Sigmoid colon (tissue), 6 donors: ENCODE measurements at regions not wholly inside any gene's neighbourhood (a gene's known extent, or its start where the extent isn't known, plus 50 kb on each side); places are given as distances from the start of the nearest gene placed in this dataset.
A peak's percentile ranks its signal among the peaks of the same experiment; 100 is the strongest.

Experiments used
- DNase-seq: peaks from one replicate; pipeline ENCODE4 v3.0.0-alpha.2; 2019
- H3K27ac ChIP-seq, 4 donors: fragments of 200-600 bp; sonication (generic); one replicate each; pipeline ENCODE4 v1.5.1; 2016 to 2019; ENCODE audit warnings: mild to moderate bottlenecking in 1 of 4
- H3K27me3 ChIP-seq, 3 donors: fragments of 200-600 bp; sonication (generic); one replicate each; pipeline ENCODE4 v1.5.1; 2019; ENCODE audit warnings: mild to moderate bottlenecking in 1 of 3
- H3K36me3 ChIP-seq, 4 donors: fragments of 200-600 bp; sonication (generic); one replicate each; pipeline ENCODE4 v1.5.1; 2016 to 2019
- H3K4me1 ChIP-seq, 4 donors: fragments of 200-600 bp; sonication (generic); one replicate each; pipeline ENCODE4 v1.5.1; 2017 to 2019
- H3K4me3 ChIP-seq, 4 donors: fragments of 200-600 bp; sonication (generic); one replicate each; pipeline ENCODE4 v1.5.1; 2017 to 2019; ENCODE audit warnings: mild to moderate bottlenecking in 2 of 4, moderate library complexity in 1 of 4
- H3K9me3 ChIP-seq, 4 donors: fragments of 200-600 bp in 3 of 4; sonication (generic) in 3 of 4; one replicate each; pipeline versions ENCODE4 v1.5.1 to v1.6.1; 2013 to 2019
- CTCF ChIP-seq, 4 experiments: fragments of 450-650 bp in 3 of 4; fragments of 200-600 bp in 1 of 4; IDR thresholded peaks; one replicate each; pipeline ENCODE4 v1.5.1; 2016 to 2019; ENCODE audit warnings: antibody characterized with exemption in 4 of 4, mild to moderate bottlenecking in 3 of 4, moderate library complexity in 2 of 4
- EP300 ChIP-seq, 4 donors: sonication (generic); formaldehyde crosslinking; IDR thresholded peaks; one replicate each; pipeline ENCODE4 v1.6.1; 2017; ENCODE audit warnings: antibody characterized with exemption in 4 of 4
- POLR2A ChIP-seq, 2 donors: fragments of 450-650 bp; IDR thresholded peaks; one replicate each; pipeline ENCODE4 v1.6.1; 2016; ENCODE audit warnings: antibody characterized with exemption in 2 of 2, mild to moderate bottlenecking in 2 of 2, moderate library complexity in 2 of 2
- POLR2AphosphoS5 ChIP-seq, 4 donors: sonication (generic); formaldehyde crosslinking; IDR thresholded peaks; one replicate each; pipeline ENCODE4 v1.6.1; 2017; ENCODE audit warnings: antibody characterized with exemption in 4 of 4
- WGBS, 2 donors: extraction: QIAGEN DNeasy Blood & Tissue Kit; methylation state at CpG; one replicate each; pipeline ENCODE4 v1.1.7; 2013; 5-methylcytosine and 5-hydroxymethylcytosine counted together
- intact Hi-C: fragments of 100-400 bp; cut with DNase I; formaldehyde crosslinking; loops from one replicate; pipeline ENCODE4 v1.15.1; 2023
- donor health status: healthy with polysubstance abuse.
- donor health status: healthy.

- no peak overlapping the region for H3K27ac ChIP-seq
- no peak overlapping the region for H3K4me3 ChIP-seq
- intact Hi-C loops, result no loop called here
- H3K27me3 ChIP-seq, result no peaks in the 10 kb centered on the region
- H3K9me3 ChIP-seq, result no peaks in the 10 kb centered on the region
- no peaks in the 10 kb centered on the region for H3K36me3 ChIP-seq
- TF ChIP-seq POLR2AphosphoS5 (IDR thresholded peaks at IDR 0.05) (no peak), EP300 (IDR thresholded peaks at IDR 0.05) (no peak), POLR2A (IDR thresholded peaks at IDR 0.05) (no peak), CTCF (IDR thresholded peaks at IDR 0.05) (no peak)
- 84 to 85% methylated on average over 13 of the region's 13 CpGs for WGBS, 2 donors
- DNase-seq, result no peak
- H3K4me1 ChIP-seq, result peaks cover 0 to 24% (median 19%) of the 10 kb centered on the region in 4 donors
Observed at GRCh38 chr10:37711617-37712488, 145.6 kb downstream of the ZNF248 start.

- peaks cover 0 to 24% (median 19%) of the 10 kb centered on the region in 4 donors for H3K4me1 ChIP-seq
- no peak for DNase-seq
- H3K36me3 ChIP-seq, result no peaks in the 10 kb centered on the region
- 90 to 91% methylated on average over 7 of the region's 7 CpGs for WGBS, 2 donors
- no peaks in the 10 kb centered on the region for H3K27me3 ChIP-seq
- TF ChIP-seq EP300 (IDR thresholded peaks at IDR 0.05) (no peak), POLR2AphosphoS5 (IDR thresholded peaks at IDR 0.05) (no peak), CTCF (IDR thresholded peaks at IDR 0.05) (no peak), POLR2A (IDR thresholded peaks at IDR 0.05) (no peak)
- no peaks in the 10 kb centered on the region for H3K9me3 ChIP-seq
- intact Hi-C loops, result no loop called here
- no peak overlapping the region for H3K4me3 ChIP-seq
- H3K27ac ChIP-seq, result no peak overlapping the region
Observed at GRCh38 chr10:37710831-37711616, 146.4 kb downstream of the ZNF248 start.

GRCh38 chr10:37707829-37708578 lies 149.4 kb downstream of the ZNF248 start:
- no peak overlapping the region for H3K27ac ChIP-seq
- peaks cover 0 to 11% (median 10%) of the 10 kb centered on the region in 4 donors for H3K4me1 ChIP-seq
- intact Hi-C loops, result no loop called here
- DNase-seq, result no peak
- H3K27me3 ChIP-seq, result no peaks in the 10 kb centered on the region
- 55 to 63% methylated on average over 2 of the region's 2 CpGs for WGBS, 2 donors
- H3K36me3 ChIP-seq, result no peaks in the 10 kb centered on the region
- no peak for TF ChIP-seq POLR2A (IDR thresholded peaks at IDR 0.05)
- no peak for TF ChIP-seq POLR2AphosphoS5 (IDR thresholded peaks at IDR 0.05)
- peaks cover 0 to 4% (median 0%) of the 10 kb centered on the region in 4 donors for H3K9me3 ChIP-seq
- H3K4me3 ChIP-seq, result no peak overlapping the region

GRCh38 chr10:37704566-37704965 lies 152.8 kb downstream of the ZNF248 start:
- Histone ChIP-seq H3K27ac (no peak overlapping the region), H3K4me1 (no peaks in the 10 kb centered on the region), H3K4me3 (no peak overlapping the region), H3K27me3 (no peaks in the 10 kb centered on the region), H3K9me3 (peaks cover 0 to 7% (median 0%) of the 10 kb centered on the region in 4 donors), H3K36me3 (no peaks in the 10 kb centered on the region)
- DNase-seq, result peak; percentile 46
- TF ChIP-seq POLR2AphosphoS5 (IDR thresholded peaks at IDR 0.05) (no peak), EP300 (IDR thresholded peaks at IDR 0.05) (no peak), CTCF (IDR thresholded peaks at IDR 0.05) (no peak), POLR2A (IDR thresholded peaks at IDR 0.05) (no peak)
- intact Hi-C loops, result no loop called here
- 74 to 80% methylated on average over 4 of the region's 4 CpGs for WGBS, 2 donors
